DND-41 (cell line): ENCODE measurements at regions not wholly inside any gene's neighbourhood (a gene's known extent, or its start where the extent isn't known, plus 50 kb on each side); places are given as distances from the start of the nearest gene placed in this dataset.

Experiments used
- EZH2 ChIP-seq: IDR thresholded peaks from 3 replicates; pipeline ENCODE4 v1.6.1; 2012; ENCODE audit warnings: borderline replicate concordance, low read depth, mild to moderate bottlenecking, moderate library complexity, low read length, inconsistent platforms; ENCODE audit not compliant: severe bottlenecking
- TF ChIP-seq, protein P1 (sequence below): IDR thresholded peaks from 2 replicates; pipeline ENCODE4 v1.5.1; 2012; ENCODE audit warnings: borderline replicate concordance, low read length, moderate library complexity, mild to moderate bottlenecking; ENCODE audit not compliant: poor library complexity, severe bottlenecking; ENCODE audit errors: extremely low read depth

DNA sequence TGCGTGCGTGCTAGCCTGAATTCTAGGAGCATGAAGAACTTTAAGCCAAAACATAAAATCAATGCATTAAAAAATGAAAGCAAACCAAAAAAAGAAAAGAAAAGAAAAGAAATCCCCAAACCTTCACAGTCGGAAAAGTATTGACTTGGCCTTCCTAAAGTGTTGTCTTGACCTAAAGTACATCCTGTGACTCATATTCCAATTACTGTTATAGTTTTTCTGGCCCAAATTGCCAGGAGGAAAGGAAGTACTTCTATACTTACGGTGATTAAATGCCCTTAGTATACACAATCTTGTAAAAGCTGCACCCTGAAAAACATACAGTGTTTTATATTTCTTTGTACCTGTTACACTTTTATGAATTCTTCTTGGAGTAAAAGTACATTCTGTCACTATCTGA lies 512.8 kb downstream of the ANKRD50 start:
- TF ChIP-seq, protein P1, sequence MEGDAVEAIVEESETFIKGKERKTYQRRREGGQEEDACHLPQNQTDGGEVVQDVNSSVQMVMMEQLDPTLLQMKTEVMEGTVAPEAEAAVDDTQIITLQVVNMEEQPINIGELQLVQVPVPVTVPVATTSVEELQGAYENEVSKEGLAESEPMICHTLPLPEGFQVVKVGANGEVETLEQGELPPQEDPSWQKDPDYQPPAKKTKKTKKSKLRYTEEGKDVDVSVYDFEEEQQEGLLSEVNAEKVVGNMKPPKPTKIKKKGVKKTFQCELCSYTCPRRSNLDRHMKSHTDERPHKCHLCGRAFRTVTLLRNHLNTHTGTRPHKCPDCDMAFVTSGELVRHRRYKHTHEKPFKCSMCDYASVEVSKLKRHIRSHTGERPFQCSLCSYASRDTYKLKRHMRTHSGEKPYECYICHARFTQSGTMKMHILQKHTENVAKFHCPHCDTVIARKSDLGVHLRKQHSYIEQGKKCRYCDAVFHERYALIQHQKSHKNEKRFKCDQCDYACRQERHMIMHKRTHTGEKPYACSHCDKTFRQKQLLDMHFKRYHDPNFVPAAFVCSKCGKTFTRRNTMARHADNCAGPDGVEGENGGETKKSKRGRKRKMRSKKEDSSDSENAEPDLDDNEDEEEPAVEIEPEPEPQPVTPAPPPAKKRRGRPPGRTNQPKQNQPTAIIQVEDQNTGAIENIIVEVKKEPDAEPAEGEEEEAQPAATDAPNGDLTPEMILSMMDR, result no peak
- TF ChIP-seq EZH2, result no peak
